A549 (cell line): ENCODE measurements at regions not wholly inside any gene's neighbourhood (a gene's known extent, or its start where the extent isn't known, plus 50 kb on each side); places are given as distances from the start of the nearest gene placed in this dataset.

ENCODE experiments used
- ATAC-seq, 2 experiments: fragments of 200-7000 bp in 1 of 2; fragments of >200 bp in 1 of 2; cut with Nextera tagmentation in 1 of 2; cut with Tn5 transposase in 1 of 2; 3 replicates each; pipeline versions ENCODE4 v1.8.0 to v1.9.1; 2018 to 2020; ENCODE audit warnings: mild to moderate bottlenecking in 1 of 2, moderate library complexity in 1 of 2
- CTCF ChIA-PET: fragments of 300-600 bp; sonication (Branson Sonifier 250); formaldehyde crosslinking; extraction: SDS; loops from one replicate; lab custom pipeline; 2021; ENCODE audit warnings: antibody characterized with exemption, inconsistent platforms; lab: Yijun Ruan, JAX
- POLR2A ChIA-PET: fragments of 350-600 bp; formaldehyde crosslinking; extraction: SDS; loops from one replicate; lab custom pipeline; 2021; ENCODE audit warnings: antibody characterized with exemption, inconsistent platforms; lab: Yijun Ruan, JAX
- DNase-seq, 2 experiments: peaks; one replicate each; pipeline versions ENCODE4 v3.0.0 to v3.0.0-alpha.2; 2011 to 2016; ENCODE audit warnings: low read depth in 1 of 2, low spot score in 1 of 2
- FAIRE-seq: peaks from 2 replicates; lab custom pipeline; 2011; peaks lifted over from hg19 to GRCh38; lab: Jason Lieb, UNC
- H3K27ac ChIP-seq, 2 experiments: fragments of >200 bp; sonication (Bioruptor Twin); formaldehyde crosslinking; 3 replicates each; pipeline ENCODE4 v1.5.1; 2016 to 2017
- H3K4me1 ChIP-seq: fragments of >200 bp; sonication (Bioruptor Twin); formaldehyde crosslinking; 3 replicates; pipeline ENCODE4 v1.6.1; 2016
- H3K4me2 ChIP-seq: fragments of >200 bp; sonication (Bioruptor Twin); formaldehyde crosslinking; 3 replicates; pipeline ENCODE4 v1.6.1; 2016
- H3K4me3 ChIP-seq: fragments of >200 bp; sonication (Bioruptor Twin); formaldehyde crosslinking; 3 replicates; pipeline ENCODE4 v1.5.1; 2016
- H3K9me3 ChIP-seq: fragments of >200 bp; sonication (Bioruptor Twin); formaldehyde crosslinking; 3 replicates; pipeline ENCODE4 v1.6.1; 2016
- CBX8 ChIP-seq: fragments of 200-600 bp; sonication (generic); IDR thresholded peaks from 2 replicates; pipeline ENCODE4 v1.6.1; 2016
- CTCF ChIP-seq: fragments of >200 bp; sonication (Bioruptor Twin); formaldehyde crosslinking; IDR thresholded peaks from 3 replicates; pipeline ENCODE4 v1.5.1; 2016
- FOSB ChIP-seq: fragments of 250-450 bp; sonication (Bioruptor Pico); IDR thresholded peaks from 2 replicates; pipeline ENCODE4 v1.5.0; 2020; ENCODE audit warnings: mild to moderate bottlenecking, moderate library complexity
- FOSL2 ChIP-seq, 2 experiments: fragments of 450-650 bp in 1 of 2; fragments of >200 bp in 1 of 2; sonication (Bioruptor Twin) in 1 of 2; formaldehyde crosslinking; IDR thresholded peaks; 2 replicates each; pipeline versions ENCODE4 v1.5.0 to v1.6.1; 2016 to 2020; ENCODE audit warnings: mild to moderate bottlenecking in 1 of 2, moderate library complexity in 1 of 2
- KDM5A ChIP-seq: fragments of 200-600 bp; sonication (generic); IDR thresholded peaks from 2 replicates; pipeline ENCODE4 v1.6.1; 2016; ENCODE audit warnings: antibody characterized with exemption, mild to moderate bottlenecking
- MAFK ChIP-seq: fragments of 450-650 bp; IDR thresholded peaks from 2 replicates; pipeline ENCODE4 v1.6.1; 2014; ENCODE audit not compliant: partially characterized antibody
- NFE2L2 ChIP-seq: fragments of 150-350 bp; conservative IDR thresholded peaks from 2 replicates; pipeline ENCODE4 v1.6.1; 2014; ENCODE audit warnings: low read length
- NPAS2 ChIP-seq: fragments of 250-450 bp; sonication (Bioruptor Pico); IDR thresholded peaks from 2 replicates; pipeline ENCODE4 v1.8.0; 2022; ENCODE audit warnings: mild to moderate bottlenecking, moderate library complexity, borderline replicate concordance
- NR3C1 ChIP-seq: fragments of >200 bp; sonication (Bioruptor Twin); formaldehyde crosslinking; IDR thresholded peaks from 3 replicates; pipeline ENCODE4 v1.6.1; 2017
- POLR2AphosphoS2 ChIP-seq: conservative IDR thresholded peaks from 2 replicates; pipeline ENCODE4 v1.6.1; 2012; ENCODE audit warnings: low read length, improper control_type of control experiment, inconsistent platforms
- RAD21 ChIP-seq, 2 experiments: fragments of >200 bp in 1 of 2; sonication (Bioruptor Twin) in 1 of 2; formaldehyde crosslinking in 1 of 2; IDR thresholded peaks in 1 of 2; conservative IDR thresholded peaks in 1 of 2; 2 replicates in 1 of 2; 3 replicates in 1 of 2; pipeline ENCODE4 v1.6.1; 2012 to 2018; ENCODE audit warnings: inconsistent platforms in 1 of 2
- RCOR1 ChIP-seq: fragments of 150-350 bp; IDR thresholded peaks from 2 replicates; pipeline ENCODE4 v1.6.1; 2014; ENCODE audit warnings: antibody characterized with exemption, low read length, low read depth
- RFX5 ChIP-seq: fragments of 450-650 bp; IDR thresholded peaks from 2 replicates; pipeline ENCODE4 v1.7.1; 2014; ENCODE audit warnings: antibody characterized with exemption, mild to moderate bottlenecking, moderate library complexity
- SMC3 ChIP-seq: fragments of >200 bp; sonication (Bioruptor Twin); formaldehyde crosslinking; IDR thresholded peaks from 3 replicates; pipeline ENCODE4 v1.6.1; 2018; ENCODE audit warnings: inconsistent platforms
- TFCP2L1 ChIP-seq: fragments of 250-450 bp; sonication (Bioruptor Pico); IDR thresholded peaks from 2 replicates; pipeline ENCODE4 v1.5.0; 2021; ENCODE audit warnings: mild to moderate bottlenecking
- ZFP36 ChIP-seq: fragments of 450-650 bp; IDR thresholded peaks from 2 replicates; pipeline ENCODE4 v1.6.1; 2014; ENCODE audit warnings: borderline replicate concordance; ENCODE audit not compliant: partially characterized antibody
- WGBS: methylation state at CpG from one replicate; pipeline ENCODE4 v1.1.6; 2017; ENCODE audit errors: missing lambda C conversion rate; 5-methylcytosine and 5-hydroxymethylcytosine counted together
- TF ChIP-seq, protein P1 (sequence below): IDR thresholded peaks from 2 replicates; pipeline ENCODE4 v1.6.1; 2012
- TF ChIP-seq, protein P2 (sequence below): fragments of >200 bp; sonication (Bioruptor Twin); formaldehyde crosslinking; IDR thresholded peaks from 2 replicates; pipeline ENCODE4 v1.6.1; 2016

DNA sequence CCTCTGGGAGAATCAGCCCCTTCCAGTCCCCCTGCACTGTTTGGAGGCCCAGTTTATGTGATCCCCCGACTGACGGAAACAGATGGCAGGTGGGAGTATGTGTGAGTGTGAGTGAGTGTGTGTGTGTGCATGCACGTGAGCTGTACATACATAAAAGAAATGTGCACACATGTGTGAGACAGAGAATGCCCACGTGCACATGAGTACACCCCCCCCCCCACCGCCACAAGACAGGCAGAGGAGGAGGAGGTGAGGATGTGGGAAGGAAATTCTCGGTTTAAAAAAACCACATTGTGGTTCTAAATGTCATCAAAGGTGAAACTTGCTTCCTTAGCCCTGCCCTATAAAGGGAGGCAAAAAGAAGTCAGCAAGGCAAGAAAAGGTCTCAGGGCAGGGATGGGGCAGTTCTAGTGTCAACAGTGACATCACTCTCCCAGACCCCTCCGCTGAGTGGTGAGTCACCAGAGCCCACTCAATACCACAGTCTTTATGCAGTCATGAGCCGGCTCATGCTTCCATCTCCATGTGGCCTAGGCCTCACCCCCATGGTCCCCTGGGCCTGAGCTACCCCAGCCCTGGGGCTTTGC, 79.2 kb upstream of the HSPA9 start:
- no peaks in the 10 kb centered on the region for H3K9me3 ChIP-seq
- no peaks in the 10 kb centered on the region for H3K4me1 ChIP-seq
- TF ChIP-seq FOSL2 (IDR thresholded peaks at IDR 0.05): no peak
- TF ChIP-seq FOSL2 (CRISPR knock-in tag; IDR thresholded peaks at IDR 0.05): 0 out of 2 replicates have a peak, but pooled peaks have one; percentile 11
- TF ChIP-seq, protein P1, sequence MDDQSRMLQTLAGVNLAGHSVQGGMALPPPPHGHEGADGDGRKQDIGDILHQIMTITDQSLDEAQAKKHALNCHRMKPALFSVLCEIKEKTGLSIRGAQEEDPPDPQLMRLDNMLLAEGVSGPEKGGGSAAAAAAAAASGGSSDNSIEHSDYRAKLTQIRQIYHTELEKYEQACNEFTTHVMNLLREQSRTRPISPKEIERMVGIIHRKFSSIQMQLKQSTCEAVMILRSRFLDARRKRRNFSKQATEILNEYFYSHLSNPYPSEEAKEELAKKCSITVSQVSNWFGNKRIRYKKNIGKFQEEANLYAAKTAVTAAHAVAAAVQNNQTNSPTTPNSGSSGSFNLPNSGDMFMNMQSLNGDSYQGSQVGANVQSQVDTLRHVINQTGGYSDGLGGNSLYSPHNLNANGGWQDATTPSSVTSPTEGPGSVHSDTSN: no peak
- TF ChIP-seq, all 56 proteins: peak for 1
- ATAC-seq (no peak), FAIRE-seq (no peak), DNase-seq (no peak)
- WGBS: 63% methylated on average over 8 of the region's 8 CpGs
- ChIA-PET CTCF (interaction anchor here (0.7 to 9.4 kb wide), 5 partner anchors 11 to 596 kb away, joined by 3 to 73 read pairs (median 4); no protein-coding TSS in a partner anchor), POLR2A (no interaction called here)
- no peak overlapping the region for H3K4me2 ChIP-seq
- H3K27ac ChIP-seq: no peak overlapping the region
- H3K4me3 ChIP-seq: no peak overlapping the region

DNA sequence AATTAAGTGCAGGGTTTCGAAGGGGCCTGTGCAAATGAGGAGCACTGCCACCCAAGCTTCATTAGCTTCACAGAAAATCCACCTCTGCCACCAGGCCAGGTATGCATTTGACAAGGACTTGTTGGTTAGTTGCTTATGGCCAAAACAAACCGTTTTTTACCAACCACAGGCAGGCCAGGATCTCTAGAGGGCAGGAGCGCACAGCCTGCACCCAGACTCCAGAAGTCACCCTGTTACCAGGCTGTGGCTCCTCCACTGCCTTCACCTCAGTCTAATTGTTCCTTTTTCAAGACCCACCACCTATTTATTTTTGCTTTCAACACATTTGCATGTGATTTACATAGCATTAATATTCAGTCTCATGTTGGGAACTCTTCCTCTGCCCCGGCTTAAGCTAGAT, 78.3 kb upstream of the HSPA9 start:
- Histone ChIP-seq H3K9me3 (no peaks in the 10 kb centered on the region), H3K4me2 (no peak overlapping the region), H3K4me1 (no peaks in the 10 kb centered on the region), H3K4me3 (no peak overlapping the region), H3K27ac (no peak overlapping the region)
- CTCF ChIA-PET: interaction anchor here (0.6 to 9.4 kb wide), 7 partner anchors 11 to 738 kb away, joined by 3 to 73 read pairs (median 3); no protein-coding TSS in a partner anchor
- TF ChIP-seq NR3C1 (no peak), MAFK (no peak), CBX8 (no peak), RFX5 (no peak), CTCF (peak; percentile 31; the same call in 1 of the 3 replicates), SMC3 (peak; percentile 35; the same call in 2 of the 3 replicates), RAD21 (conservative IDR thresholded peaks at IDR 0.05 in 1 of 2, IDR thresholded peaks at IDR 0.05 in 1 of 2) (peak; percentile 52 to 60; a peak in 4 of 5 replicates)
- TF ChIP-seq, protein P2, sequence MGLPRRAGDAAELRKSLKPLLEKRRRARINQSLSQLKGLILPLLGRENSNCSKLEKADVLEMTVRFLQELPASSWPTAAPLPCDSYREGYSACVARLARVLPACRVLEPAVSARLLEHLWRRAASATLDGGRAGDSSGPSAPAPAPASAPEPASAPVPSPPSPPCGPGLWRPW: no peak
- DNase-seq: peak in 1 of 2 experiments; percentile 51
- FAIRE-seq: no peak
- POLR2A ChIA-PET: no interaction called here
- WGBS: 64% methylated on average over 4 of the region's 4 CpGs
- peak; percentile 63 to 77; a peak in 5 of 6 replicates for ATAC-seq

DNA sequence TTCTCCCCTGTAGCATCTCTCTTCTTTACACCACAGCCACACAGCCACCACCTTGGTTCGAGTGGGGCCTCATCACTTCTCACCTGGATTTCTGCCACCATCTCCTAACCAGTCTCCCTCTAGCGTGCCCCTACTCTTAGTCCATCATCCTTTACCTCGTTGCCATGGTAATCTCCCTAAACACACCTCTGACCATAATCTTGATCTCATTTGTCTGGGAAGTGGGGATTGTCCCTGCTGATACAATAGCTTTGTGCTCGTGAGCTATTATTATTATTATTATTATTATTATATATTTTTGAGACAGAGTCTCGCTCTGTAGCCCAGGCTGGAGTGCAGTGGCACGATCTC, 76.5 kb upstream of the HSPA9 start:
- WGBS: 50% methylated on average over 6 of the region's 6 CpGs
- Histone ChIP-seq H3K4me3 (no peak overlapping the region), H3K4me1 (no peaks in the 10 kb centered on the region), H3K27ac (no peak overlapping the region), H3K9me3 (no peaks in the 10 kb centered on the region), H3K4me2 (no peak overlapping the region)
- no peak for DNase-seq
- CTCF ChIA-PET: interaction anchor here (9.4 kb wide), 1 partner anchor 10 kb away, joined by 73 read pairs; no protein-coding TSS in a partner anchor
- FAIRE-seq: no peak
- ATAC-seq: no peak
- TF ChIP-seq POLR2AphosphoS2: no peak
- TF ChIP-seq NFE2L2: no peak
- TF ChIP-seq, protein P2: no peak
- no peak for TF ChIP-seq KDM5A
- no peak for TF ChIP-seq NPAS2
- no peak for TF ChIP-seq NR3C1
- no peak for TF ChIP-seq RCOR1
- TF ChIP-seq ZFP36: no peak
- no peak for TF ChIP-seq FOSB (CRISPR knock-in tag)
- no peak for TF ChIP-seq TFCP2L1 (CRISPR knock-in tag)
- POLR2A ChIA-PET: no interaction called here
